NB4 (cell line): ENCODE measurements at regions not wholly inside any gene's neighbourhood (a gene's known extent, or its start where the extent isn't known, plus 50 kb on each side); places are given as distances from the start of the nearest gene placed in this dataset.

Source experiments
- DNase-seq: peaks from one replicate; pipeline ENCODE4 v3.0.0; 2010; ENCODE audit warnings: low read depth
- H3K4me3 ChIP-seq: one replicate; pipeline ENCODE4 v1.5.1; 2011; ENCODE audit warnings: mild to moderate bottlenecking, low read depth, low read length, moderate library complexity
- MYC ChIP-seq: IDR thresholded peaks from 2 replicates; pipeline ENCODE4 v1.6.1; 2011; ENCODE audit warnings: low read depth, low read length
- POLR2A ChIP-seq: IDR thresholded peaks from 2 replicates; pipeline ENCODE4 v1.6.1; 2011; ENCODE audit warnings: mild to moderate bottlenecking; ENCODE audit not compliant: insufficient read length; ENCODE audit errors: extremely low read depth
- TF ChIP-seq, protein P1 (sequence below): IDR thresholded peaks from 2 replicates; pipeline ENCODE4 v1.6.1; 2011; ENCODE audit warnings: low read depth, low read length
- TF ChIP-seq, protein P2 (sequence below): IDR thresholded peaks from one replicate; pipeline ENCODE4 v1.5.1; 2012; ENCODE audit warnings: low read depth, low read length

- DNase-seq = no peak
- TF ChIP-seq, protein P1, sequence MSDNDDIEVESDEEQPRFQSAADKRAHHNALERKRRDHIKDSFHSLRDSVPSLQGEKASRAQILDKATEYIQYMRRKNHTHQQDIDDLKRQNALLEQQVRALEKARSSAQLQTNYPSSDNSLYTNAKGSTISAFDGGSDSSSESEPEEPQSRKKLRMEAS = no peak
- no peak for TF ChIP-seq POLR2A
- TF ChIP-seq, protein P2, sequence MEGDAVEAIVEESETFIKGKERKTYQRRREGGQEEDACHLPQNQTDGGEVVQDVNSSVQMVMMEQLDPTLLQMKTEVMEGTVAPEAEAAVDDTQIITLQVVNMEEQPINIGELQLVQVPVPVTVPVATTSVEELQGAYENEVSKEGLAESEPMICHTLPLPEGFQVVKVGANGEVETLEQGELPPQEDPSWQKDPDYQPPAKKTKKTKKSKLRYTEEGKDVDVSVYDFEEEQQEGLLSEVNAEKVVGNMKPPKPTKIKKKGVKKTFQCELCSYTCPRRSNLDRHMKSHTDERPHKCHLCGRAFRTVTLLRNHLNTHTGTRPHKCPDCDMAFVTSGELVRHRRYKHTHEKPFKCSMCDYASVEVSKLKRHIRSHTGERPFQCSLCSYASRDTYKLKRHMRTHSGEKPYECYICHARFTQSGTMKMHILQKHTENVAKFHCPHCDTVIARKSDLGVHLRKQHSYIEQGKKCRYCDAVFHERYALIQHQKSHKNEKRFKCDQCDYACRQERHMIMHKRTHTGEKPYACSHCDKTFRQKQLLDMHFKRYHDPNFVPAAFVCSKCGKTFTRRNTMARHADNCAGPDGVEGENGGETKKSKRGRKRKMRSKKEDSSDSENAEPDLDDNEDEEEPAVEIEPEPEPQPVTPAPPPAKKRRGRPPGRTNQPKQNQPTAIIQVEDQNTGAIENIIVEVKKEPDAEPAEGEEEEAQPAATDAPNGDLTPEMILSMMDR = no peak
- H3K4me3 ChIP-seq = no peak overlapping the region
Measured at GRCh38 chr7:38057829-38058228, 120.2 kb upstream of the STARD3NL start.

DNA sequence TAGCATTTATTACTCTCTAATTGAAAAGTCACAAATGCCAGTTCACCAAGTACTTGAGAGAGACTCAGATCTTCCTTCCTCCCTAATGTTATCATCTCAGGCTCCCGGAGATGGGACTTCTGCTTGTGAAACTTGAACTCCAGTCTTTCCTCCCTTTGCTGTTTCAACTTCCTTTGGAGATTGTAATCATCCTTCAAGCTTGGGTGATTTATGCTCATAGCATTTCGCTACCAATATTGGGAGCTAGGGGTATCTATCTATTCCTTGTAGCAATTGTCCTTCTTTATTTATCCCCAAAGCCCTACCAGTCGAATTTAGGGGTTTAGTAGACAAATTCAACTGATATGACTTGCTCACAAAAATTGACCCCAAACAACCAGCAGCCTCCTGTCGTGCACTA lies 117.9 kb upstream of the STARD3NL start:
- TF ChIP-seq MYC (no peak), POLR2A (no peak)
- TF ChIP-seq, protein P1 = no peak
- TF ChIP-seq, protein P2 = no peak

DNA sequence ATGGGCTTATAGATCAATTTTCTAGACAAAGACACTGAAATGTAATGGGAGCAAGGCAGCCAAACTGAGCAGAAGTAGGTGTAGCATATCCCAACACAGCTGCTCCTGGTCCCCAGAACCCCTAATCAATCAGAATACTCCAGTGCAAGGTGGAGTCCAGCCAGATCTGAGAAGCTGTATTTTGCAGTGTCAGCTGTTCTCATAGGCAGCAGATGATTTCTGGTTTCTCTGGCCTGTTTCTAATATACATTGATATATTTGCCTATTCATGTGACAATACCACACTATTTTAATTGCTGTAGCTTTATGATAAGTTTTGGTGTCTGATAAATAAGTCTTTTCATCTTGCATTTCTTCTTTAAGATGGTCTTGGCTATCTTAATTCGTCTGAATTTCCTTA lies 117.4 kb upstream of the STARD3NL start:
- DNase-seq = no peak
- H3K4me3 ChIP-seq = no peak overlapping the region
- TF ChIP-seq, protein P2 = no peak
- TF ChIP-seq POLR2A (no peak), MYC (no peak)
- TF ChIP-seq, protein P1 = no peak

More for the DNA sequence above, 117.9 kb upstream of the STARD3NL start:
- no peak for DNase-seq
- H3K4me3 ChIP-seq = no peak overlapping the region

GRCh38 chr7:38066391-38066790 lies 111.7 kb upstream of the STARD3NL start:
- H3K4me3 ChIP-seq = no peak overlapping the region
- peak; percentile 8 for DNase-seq
- TF ChIP-seq MYC (no peak), POLR2A (no peak)
- TF ChIP-seq, protein P2 = no peak
- TF ChIP-seq, protein P1 = no peak

DNA sequence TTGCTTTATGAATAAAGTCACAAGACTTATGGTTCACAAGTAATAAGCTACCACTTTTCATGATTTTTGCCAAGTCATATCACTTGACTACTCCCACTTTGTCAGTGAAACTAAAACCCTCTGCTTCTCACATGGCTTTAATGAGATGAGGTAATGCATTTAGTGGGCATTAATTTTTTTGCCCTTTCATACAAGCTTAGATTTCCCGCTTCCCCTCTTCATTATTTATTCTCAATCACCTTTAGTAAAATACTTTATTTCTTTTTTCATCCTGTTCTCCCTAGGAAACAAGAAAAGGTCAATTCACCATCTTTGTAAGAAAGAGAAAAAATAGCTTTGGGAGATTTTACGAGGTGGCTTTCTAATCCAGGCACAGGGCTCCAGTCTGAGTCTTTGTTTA lies 109.6 kb upstream of the STARD3NL start:
- TF ChIP-seq, protein P2 = no peak
- TF ChIP-seq MYC (no peak), POLR2A (no peak)
- TF ChIP-seq, protein P1 = no peak
- peak; percentile 8 for DNase-seq
- H3K4me3 ChIP-seq = no peak overlapping the region

DNA sequence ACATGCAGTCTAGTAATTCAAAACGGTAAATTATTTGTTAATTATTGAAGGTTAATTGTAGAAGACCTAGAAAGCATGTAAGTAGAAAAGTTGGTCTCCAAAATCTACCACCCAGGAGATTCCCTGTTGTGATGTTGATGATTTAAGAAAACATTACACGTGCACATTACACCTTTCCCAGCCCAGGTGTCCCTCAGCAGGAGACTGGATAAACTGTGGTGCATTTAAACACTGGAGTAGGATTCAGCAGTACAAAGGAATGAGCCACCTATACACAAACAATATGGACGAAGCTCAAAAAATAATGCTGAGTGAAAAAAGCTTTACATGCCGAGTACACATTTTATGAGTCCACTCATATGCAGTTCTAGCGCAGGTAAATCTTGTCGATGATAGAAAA lies 109.0 kb upstream of the STARD3NL start:
- no peak for DNase-seq
- no peak overlapping the region for H3K4me3 ChIP-seq
- TF ChIP-seq POLR2A (no peak), MYC (no peak)
- TF ChIP-seq, protein P1 = no peak
- TF ChIP-seq, protein P2 = no peak
